ENCODE measurements at regions not wholly inside any gene's neighbourhood (a gene's known extent, or its start where the extent isn't known, plus 50 kb on each side); places are given as distances from the start of the nearest gene placed in this dataset.

DNA sequence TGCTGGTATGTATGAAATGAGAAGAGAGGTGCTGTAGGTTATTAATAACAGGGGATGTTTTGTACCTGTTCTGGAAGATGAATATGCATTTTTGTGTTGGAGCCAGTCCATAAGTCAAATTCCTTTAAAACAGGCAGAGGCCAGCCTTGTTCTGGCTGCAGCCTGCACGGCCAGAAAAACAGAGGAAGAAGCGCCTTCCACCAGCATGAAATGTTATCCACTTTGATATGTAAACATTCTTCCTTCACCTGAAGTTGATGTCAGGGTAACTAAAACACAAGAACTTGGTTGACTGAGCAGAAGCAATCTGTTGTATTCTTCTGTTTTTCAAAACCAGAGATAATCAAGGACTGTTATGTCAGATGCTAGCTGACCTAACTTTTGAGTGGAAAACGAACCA, 237.9 kb upstream of the PLEKHG7 start:
- WGBS, 2 donors: 41 to 49% methylated on average over 3 of the region's 3 CpGs
- no peaks in the 10 kb centered on the region for H3K9me3 ChIP-seq
- H3K4me3 ChIP-seq (replicated peaks in 1 of 3): no peak overlapping the region
- peak overlapping the region in 1 of 3 donors; percentile 21 for H3K27ac ChIP-seq
- intact Hi-C loops (cut with DNase I): no loop called here
- H3K27me3 ChIP-seq: no peaks in the 10 kb centered on the region
- TF ChIP-seq POLR2A (IDR thresholded peaks at IDR 0.05) (no peak), CTCF (IDR thresholded peaks at IDR 0.05) (no peak)
- DNase-seq: no peak
- peaks cover 0 to 19% of the 10 kb centered on the region in 2 donors for H3K4me1 ChIP-seq
- no peaks in the 10 kb centered on the region for H3K36me3 ChIP-seq

GRCh38 chr12:92463171-92463570, 239.6 kb upstream of the PLEKHG7 start:
- WGBS, 2 donors: 91 to 100% methylated on average over 2 of the region's 2 CpGs
- no peaks in the 10 kb centered on the region for H3K9me3 ChIP-seq
- no peak overlapping the region for H3K27ac ChIP-seq
- H3K4me3 ChIP-seq (replicated peaks in 1 of 3): no peak overlapping the region
- no peaks in the 10 kb centered on the region for H3K36me3 ChIP-seq
- TF ChIP-seq CTCF (IDR thresholded peaks at IDR 0.05): no peak
- TF ChIP-seq POLR2A (IDR thresholded peaks at IDR 0.05): no peak
- H3K4me1 ChIP-seq: peaks cover 0 to 15% of the 10 kb centered on the region in 2 donors
- DNase-seq: no peak
- intact Hi-C loops (cut with DNase I): no loop called here
- no peaks in the 10 kb centered on the region for H3K27me3 ChIP-seq

GRCh38 chr12:92462527-92462926, 240.3 kb upstream of the PLEKHG7 start:
- no peaks in the 10 kb centered on the region for H3K36me3 ChIP-seq
- no peak for DNase-seq
- TF ChIP-seq POLR2A (IDR thresholded peaks at IDR 0.05) (no peak), CTCF (IDR thresholded peaks at IDR 0.05) (no peak)
- H3K9me3 ChIP-seq: no peaks in the 10 kb centered on the region
- 88 to 93% methylated on average over 1 of the region's 1 CpG for WGBS, 2 donors
- no peak overlapping the region for H3K4me3 ChIP-seq (replicated peaks in 1 of 3)
- H3K4me1 ChIP-seq: peaks cover 0 to 15% of the 10 kb centered on the region in 2 donors
- no peaks in the 10 kb centered on the region for H3K27me3 ChIP-seq
- intact Hi-C loops (cut with DNase I): no loop called here
- no peak overlapping the region for H3K27ac ChIP-seq

- Histone ChIP-seq H3K36me3 (no peaks in the 10 kb centered on the region), H3K27ac (no peak overlapping the region), H3K4me1 (peaks cover 0 to 15% of the 10 kb centered on the region in 2 donors), H3K9me3 (no peaks in the 10 kb centered on the region), H3K4me3 (replicated peaks in 1 of 3) (no peak overlapping the region), H3K27me3 (no peaks in the 10 kb centered on the region)
- no peak for TF ChIP-seq POLR2A (IDR thresholded peaks at IDR 0.05)
- TF ChIP-seq CTCF (IDR thresholded peaks at IDR 0.05): no peak
- no peak for DNase-seq
- 93 to 94% methylated on average over 3 of the region's 3 CpGs for WGBS, 2 donors
- intact Hi-C loops (cut with DNase I): no loop called here
Measured at GRCh38 chr12:92462049-92462448, 240.7 kb upstream of the PLEKHG7 start.

GRCh38 chr12:92459850-92460249, 242.9 kb upstream of the PLEKHG7 start:
- DNase-seq: no peak
- Histone ChIP-seq H3K4me1 (peaks cover 0 to 4% of the 10 kb centered on the region in 2 donors), H3K9me3 (no peaks in the 10 kb centered on the region), H3K27ac (no peak overlapping the region), H3K36me3 (no peaks in the 10 kb centered on the region), H3K4me3 (replicated peaks in 1 of 3) (no peak overlapping the region), H3K27me3 (no peaks in the 10 kb centered on the region)
- TF ChIP-seq CTCF (IDR thresholded peaks at IDR 0.05) (no peak), POLR2A (IDR thresholded peaks at IDR 0.05) (no peak)
- intact Hi-C loops (cut with DNase I): no loop called here

Measured in thyroid gland (tissue), 4 donors.